ENCODE measurements at regions not wholly inside any gene's neighbourhood (a gene's known extent, or its start where the extent isn't known, plus 50 kb on each side); places are given as distances from the start of the nearest gene placed in this dataset.

DNA sequence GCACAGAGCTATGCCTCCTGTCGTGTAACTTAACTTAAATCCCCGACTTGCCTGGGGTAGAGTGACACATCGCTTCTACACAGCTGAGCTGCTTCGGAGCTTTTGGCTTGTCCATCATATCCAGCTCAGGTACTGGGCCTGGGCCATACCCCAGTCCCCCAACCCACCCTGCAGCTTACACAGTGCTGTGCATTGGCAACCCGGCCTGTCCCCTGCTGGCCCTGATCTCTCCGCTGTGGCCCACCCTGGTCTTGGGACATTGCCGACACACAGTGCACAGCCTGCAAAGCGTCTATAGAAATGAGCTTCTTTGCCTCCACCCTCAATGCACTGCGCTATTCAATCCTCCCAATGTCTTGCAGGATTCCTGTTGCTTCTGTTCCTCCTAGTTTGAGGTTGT lies 342.8 kb upstream of the RAB6C start:
- DNase-seq (ENCODE audit: low read depth in 1 of 2, low spot score in 1 of 2) = no peak

DNA sequence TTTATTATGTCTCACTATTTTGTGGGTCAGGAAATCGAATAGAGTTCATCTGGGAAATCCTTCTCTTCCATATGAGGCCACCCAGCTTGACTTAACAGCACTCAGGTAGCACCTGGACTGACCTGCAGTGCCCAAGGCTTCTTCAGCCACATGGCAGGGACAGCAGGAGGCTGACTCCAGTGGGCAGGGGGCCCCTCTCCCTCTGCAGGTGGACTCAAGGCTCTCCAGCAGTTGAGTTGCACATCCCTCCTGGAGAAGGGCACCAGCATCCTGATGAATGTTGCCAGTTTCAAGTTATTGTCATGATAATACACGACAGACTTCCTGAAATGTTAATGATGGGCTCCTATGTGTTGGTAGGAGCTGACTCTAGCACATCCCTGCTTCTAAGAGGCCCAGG lies 338.1 kb upstream of the RAB6C start:
- no peak for DNase-seq (ENCODE audit: low read depth in 1 of 2, low spot score in 1 of 2)

DNA sequence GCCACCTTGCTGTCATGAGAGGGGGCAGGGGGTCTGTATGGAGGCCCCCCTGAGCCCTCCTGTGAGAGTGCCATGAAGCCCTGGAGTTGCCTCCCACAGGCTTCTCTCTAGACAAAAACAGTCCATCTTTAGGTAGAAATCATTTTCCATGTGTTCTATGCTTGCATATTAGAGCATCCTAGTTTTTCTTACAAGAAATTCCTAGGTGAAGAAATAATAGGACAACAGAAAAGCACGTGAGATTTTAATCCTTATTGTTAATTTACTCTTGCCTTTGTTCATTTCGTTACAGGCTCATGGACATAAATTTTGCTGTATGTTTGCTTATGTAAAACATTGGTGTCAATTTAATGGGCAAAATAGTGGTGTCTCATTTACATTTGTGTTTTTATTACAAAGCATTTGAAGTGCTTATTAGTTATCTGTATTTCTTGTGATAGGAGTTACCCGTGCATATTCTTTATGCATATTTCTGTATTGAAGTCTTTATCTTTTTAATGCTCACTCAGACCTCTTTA lies 336.9 kb upstream of the RAB6C start:
- DNase-seq (ENCODE audit: low read depth in 1 of 2, low spot score in 1 of 2) = no peak

DNA sequence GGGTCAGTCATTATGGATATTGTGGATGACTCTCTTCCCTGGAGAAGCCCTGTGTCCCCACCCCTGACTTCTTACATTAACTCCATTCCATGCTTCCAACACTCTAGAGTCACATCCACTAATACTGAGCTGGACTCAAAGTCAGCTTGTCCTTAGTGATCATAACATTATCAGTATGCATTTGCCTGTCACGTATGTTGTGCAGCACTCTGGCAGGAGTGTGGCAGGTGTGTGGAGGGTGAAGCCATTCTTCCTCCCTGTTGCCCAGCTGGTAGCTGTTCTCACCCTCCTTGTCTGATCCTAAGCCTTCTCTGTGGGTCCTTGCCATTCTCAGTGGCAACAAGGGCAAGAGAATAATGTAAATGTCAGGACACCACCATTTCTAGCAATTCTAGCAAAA lies 334.1 kb upstream of the RAB6C start:
- no peak for DNase-seq (ENCODE audit: low read depth in 1 of 2, low spot score in 1 of 2)

DNA sequence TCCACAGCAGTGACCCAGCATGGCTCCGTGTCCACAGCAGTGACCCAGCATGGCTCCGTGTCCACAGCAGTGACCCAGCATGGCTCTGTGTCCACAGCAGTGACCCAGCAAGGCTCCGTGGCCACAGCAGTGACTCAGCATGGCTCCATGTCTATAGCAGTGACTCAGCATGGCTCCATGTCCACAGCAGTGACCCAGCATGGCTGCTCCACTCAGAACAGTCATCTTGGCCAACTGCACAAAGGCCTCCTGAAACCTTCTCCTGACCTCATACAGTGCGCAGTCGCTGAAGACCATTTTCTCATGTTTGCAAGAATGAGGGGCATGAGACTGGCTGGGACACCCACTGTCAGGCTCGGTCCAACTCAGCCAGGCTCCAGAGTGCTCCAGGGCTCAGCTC lies 333.4 kb upstream of the RAB6C start:
- DNase-seq (ENCODE audit: low read depth in 1 of 2, low spot score in 1 of 2) = no peak

DNA sequence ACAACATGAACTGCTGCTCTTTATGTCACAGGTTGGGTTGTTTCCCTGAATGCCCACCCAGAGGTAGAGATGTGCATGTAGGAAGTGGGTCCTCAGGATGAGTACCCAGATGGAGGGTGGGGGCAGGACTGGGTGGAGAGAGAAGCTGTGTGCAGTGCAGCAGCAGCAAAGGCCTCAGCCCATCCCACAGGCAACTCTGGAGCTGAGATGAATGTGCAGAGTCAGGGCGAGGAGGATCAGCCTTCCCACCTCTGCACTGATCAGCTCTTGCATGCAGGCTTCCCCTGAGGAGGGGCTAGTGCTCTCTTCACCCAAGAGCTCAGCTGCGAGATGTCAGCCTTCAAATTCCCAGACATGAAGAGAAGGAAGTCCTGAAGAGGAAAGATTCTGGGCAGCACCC lies 326.2 kb upstream of the RAB6C start:
- no peak for DNase-seq (ENCODE audit: low read depth in 1 of 2, low spot score in 1 of 2)

DNA sequence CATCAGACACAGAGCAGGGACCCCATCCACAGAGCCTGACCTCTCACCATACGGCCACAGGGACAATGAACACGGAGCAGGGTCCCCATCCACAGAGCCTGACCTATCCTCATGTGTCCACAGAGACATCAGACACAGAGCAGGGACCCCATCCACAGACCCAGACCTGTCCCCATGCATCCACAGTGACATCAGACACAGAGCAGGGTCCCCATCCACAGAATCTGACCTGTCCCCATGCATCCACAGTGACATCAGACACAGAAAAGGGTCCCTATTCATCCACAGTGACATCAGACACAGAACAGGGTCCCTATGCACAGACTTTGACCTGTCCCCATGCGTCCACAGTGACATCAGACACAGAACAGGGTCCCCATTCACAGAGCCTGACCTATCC lies 325.1 kb upstream of the RAB6C start:
- DNase-seq (ENCODE audit: low read depth in 1 of 2, low spot score in 1 of 2) = no peak

DNA sequence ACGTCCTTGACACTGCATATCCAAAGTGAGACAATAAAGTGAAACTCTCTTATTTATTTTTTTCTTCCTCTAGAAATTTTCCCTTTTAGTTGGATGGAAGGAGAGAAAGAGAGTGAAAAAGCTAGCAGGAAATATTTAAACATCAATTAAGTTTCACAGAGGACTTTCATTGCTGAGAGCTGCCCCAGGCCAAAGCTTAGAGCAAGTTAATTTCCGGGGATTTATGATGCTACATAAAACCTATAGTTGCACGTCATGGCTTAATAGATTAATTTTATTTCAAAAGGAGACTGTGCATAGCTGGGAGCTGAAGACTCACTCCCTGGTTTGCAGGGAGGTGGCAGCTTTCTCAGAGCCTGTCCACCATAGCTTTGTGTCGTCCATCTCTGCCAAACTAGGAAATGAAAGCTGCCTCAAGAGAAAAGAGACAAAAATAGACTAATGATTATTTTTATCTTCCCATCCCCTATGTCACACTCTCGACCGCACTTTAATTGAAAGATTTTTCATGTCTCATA lies 323.3 kb upstream of the RAB6C start:
- no peak for DNase-seq (ENCODE audit: low read depth in 1 of 2, low spot score in 1 of 2)

DNA sequence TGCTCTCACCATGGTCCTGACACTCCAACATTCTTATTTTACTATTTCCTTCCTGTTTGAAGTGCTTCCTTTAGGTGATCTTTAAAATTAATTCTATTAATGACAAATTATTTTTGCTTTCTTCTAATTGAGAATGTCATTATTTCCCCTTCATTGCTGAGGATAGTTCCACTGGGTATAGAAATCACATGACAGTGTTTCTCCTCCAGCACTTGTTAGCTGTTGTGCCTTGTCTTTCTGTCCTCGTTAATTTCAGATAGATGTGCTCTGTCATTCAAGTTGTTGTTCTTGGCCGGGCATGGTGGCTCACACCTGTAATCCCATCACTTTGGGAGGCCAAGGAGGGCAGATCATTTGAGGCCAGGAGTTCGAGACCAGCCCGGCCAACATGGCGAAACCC lies 321.0 kb upstream of the RAB6C start:
- no peak for DNase-seq (ENCODE audit: low read depth in 1 of 2, low spot score in 1 of 2)

DNA sequence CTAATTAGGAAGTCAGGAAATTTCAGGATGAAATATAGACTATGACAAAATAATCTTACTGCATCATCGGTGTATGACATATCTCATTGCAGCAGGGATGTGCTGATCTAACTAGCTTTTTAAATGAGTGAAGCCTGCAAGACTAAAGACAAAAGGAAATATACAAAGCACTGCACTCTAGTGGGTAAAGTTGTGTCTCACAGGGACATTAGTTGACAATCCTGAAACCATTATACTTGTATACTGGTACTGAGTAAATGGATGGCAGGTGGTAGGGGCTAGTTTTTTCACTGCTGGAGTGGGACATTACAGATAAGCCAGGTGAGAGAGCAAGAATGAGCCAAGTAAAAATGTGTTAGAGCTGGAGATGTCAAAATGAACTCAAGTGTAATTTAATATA lies 317.5 kb upstream of the RAB6C start:
- no peak for DNase-seq (ENCODE audit: low read depth in 1 of 2, low spot score in 1 of 2)

DNA sequence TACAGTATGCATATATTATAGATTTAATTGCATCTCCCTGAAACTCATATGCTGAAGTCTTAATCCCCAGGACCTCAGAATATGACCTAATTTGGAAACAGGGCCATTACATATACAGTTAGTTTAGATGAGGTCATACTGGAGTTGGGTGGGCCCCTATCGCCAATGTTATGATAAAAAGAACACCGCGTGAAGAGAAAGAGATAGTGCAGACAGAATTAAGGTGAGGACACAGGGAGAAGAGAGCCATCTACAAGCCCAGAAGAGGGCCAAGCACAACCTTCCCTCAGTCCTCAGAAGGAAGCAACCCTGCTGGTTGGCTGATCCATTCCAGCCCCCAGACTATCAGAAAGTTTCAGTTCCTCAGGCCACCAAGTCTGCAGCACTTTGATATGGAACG lies 311.9 kb upstream of the RAB6C start:
- DNase-seq (ENCODE audit: low read depth in 1 of 2, low spot score in 1 of 2) = no peak

DNA sequence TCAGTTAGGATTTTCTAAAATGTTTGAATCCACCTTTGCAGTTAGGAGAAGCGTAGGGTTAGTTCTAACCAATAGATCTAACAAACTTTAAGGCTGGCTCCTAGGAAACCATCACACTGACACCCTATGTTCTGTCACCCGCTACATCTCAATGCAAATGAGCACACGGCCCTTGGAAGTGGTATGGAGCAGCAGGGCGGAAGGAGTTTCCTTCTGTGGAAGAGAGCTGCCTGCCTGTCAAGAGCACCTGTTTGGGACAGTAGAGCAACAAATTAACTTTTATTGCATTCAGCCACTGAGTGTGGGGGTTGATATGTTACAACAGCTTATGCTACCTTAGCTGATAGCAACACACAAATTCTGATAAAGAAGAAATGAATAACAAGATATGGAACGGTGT lies 306.9 kb upstream of the RAB6C start:
- no peak for DNase-seq (ENCODE audit: low read depth in 1 of 2, low spot score in 1 of 2)

DNA sequence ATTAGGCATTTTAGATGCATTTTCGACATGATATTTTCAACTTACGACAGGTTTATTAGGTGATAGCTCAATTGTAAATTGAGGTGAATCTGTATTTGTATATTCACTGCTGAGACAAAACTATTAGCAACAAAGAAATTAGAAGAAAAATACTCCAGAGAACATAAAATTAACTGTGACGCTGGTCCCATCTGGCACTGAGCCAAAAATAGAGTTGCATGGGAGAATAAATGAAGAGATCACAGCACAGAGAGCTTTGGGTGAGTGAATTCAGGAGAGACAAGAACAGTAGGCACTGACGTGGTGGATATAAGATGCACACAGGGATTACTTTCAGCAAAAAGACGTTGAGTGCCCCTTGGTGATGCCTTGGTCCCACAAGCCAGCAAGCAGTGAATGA lies 306.2 kb upstream of the RAB6C start:
- no peak for DNase-seq (ENCODE audit: low read depth in 1 of 2, low spot score in 1 of 2)

DNA sequence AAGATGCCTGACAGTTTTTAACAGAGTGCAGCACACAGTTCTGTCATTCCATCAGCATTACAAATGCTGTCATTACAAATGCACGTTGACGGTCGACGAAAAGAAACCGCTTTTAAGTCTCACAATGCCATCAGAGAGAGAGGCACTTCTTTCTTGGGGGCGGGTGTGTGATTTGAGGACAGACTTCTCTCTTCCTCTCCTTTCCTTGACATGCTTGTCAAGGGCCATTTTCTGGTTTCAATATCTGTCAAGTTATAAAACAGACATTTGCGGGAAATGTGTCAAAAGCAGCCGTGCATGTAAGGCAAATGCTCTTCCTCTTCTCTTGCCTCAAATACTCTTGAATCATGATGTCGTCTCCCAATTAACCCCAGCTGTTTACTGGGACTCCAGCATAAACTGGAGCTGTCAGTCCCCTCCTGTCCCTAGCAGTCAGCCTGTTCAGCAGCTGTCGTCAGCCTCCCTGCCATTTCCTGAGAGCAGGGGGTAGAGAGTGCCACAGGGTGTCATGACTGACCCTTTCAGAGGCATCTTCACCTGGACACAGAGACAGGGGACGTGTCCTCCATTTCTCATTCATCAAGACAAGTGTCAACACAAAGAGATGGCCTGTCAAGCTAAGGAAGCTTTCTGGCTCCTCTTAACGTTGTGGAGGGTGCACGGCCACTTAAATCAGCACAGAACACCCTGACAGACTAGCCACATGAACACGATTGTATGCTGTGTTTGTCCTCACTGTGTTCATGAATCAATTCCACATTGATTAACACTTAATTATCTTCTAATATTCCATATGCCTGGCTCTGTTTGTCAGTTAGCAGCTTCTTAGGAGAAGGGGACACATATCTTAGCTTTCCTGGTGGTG lies 305.4 kb upstream of the RAB6C start:
- no peak for DNase-seq (ENCODE audit: low read depth in 1 of 2, low spot score in 1 of 2)

DNA sequence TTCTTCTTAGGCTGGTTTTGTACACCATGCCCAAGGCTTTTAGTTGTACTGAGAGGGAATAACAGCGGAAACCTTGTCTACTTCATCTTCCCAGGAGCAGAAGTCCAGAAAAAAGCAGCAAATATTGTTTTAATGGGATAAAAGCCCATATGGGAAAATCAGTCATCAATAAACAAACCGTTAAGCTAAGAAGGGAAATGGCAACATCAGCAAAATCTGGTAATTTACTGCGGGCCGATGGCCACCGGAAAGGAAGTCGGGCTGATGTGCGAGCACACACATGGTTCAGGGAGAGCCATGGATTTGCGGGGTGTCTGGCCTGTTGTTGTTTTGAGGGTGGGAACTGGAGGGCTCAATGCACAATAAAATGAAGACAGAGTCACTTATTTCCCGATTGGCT lies 300.7 kb upstream of the RAB6C start:
- no peak for DNase-seq (ENCODE audit: low read depth in 1 of 2, low spot score in 1 of 2)

DNA sequence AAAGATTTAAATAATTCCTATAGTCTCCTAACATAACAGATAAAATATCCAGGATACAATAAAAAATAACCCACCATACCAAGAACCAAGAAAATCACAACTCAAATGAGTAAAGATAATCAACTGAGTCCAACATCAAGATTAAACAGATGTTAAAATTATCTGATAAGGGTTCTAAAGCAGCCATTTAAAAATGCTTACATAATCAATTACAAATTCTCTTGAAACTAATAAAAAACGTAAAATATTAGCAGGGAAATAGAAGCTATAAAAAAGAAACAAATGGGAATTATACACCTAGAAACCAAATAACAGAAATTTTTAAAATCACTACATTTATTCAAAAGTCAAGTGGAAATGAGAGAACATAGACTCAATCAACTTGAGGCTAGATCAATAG lies 297.7 kb upstream of the RAB6C start:
- no peak for DNase-seq (ENCODE audit: low read depth in 1 of 2, low spot score in 1 of 2)

DNA sequence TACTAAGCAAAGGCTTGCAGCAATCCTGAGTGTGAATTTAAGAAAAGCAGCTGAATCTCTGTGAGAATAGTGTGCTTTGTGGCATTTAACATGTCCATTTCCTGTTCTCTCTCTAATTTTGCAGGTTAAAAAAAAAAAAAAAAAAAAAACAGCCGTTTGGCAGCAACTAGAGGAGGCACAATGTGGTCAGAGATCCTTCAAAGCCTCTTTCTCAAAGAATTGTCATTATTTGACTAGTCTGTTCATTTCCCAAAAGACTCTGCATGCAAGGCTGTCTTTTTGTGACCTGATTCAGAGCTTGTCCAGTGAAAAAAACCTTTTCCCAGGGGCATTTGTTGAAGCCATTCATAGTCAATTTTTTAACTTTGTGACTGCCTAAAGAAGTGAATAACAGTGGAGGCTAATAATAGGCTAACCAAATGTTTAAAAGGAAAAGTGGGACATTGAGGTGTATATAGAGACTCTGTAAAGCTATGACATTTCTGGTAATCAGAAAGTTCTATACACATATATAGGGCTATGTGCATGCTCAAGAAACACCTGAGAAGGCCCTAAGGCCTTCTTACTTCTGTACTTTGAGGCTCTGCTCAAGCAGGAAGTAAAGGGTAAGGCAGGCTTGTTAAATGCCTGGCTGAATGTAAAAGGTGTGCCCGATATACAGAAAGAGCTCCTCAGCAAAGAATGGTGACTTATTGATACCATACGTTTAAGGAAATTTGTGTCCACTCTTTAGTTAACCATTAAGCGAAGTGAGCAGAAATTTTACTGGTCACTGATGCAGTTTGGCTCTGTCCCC lies 289.6 kb upstream of the RAB6C start:
- DNase-seq (ENCODE audit: low read depth in 1 of 2, low spot score in 1 of 2) = no peak

DNA sequence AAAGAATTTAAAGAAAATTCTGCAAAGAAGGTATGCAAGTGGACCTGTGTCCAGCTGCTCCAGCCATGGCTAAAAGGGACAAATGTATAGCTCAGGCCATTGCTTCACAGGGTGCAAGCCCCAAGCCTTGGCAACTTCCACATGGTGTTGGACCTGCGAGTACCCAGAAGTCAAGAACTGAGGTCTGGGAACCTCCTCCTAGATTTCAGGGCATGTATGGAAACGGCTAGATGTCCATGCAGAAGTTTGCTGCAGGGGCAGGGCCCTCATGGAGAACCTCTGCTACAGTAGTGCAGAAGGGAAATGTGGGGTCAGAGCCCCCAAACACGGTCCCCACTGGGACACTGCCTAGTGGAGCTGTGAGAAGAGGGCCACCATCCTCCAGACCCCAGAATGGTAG lies 284.0 kb upstream of the RAB6C start:
- DNase-seq (ENCODE audit: low read depth in 1 of 2, low spot score in 1 of 2) = no peak

DNA sequence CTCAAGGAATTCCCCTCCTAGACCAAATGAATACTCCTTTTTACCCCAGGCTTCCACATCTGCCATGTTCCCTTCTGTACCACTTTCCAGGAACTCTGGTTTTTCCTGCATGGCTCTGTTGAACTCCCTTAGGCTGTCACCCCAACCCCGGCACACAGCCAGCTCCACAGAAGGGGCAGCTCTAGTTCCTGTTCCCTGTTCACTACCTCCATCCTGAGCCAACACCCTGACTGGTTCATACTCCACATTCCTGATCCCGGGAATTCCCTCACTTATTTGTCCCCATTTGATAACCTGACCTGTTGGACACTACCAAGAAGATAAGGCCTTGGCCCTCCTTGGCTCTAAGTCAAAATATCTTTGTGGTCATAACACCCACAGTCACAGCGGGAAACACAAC lies 280.9 kb upstream of the RAB6C start:
- no peak for DNase-seq (ENCODE audit: low read depth in 1 of 2, low spot score in 1 of 2)

DNA sequence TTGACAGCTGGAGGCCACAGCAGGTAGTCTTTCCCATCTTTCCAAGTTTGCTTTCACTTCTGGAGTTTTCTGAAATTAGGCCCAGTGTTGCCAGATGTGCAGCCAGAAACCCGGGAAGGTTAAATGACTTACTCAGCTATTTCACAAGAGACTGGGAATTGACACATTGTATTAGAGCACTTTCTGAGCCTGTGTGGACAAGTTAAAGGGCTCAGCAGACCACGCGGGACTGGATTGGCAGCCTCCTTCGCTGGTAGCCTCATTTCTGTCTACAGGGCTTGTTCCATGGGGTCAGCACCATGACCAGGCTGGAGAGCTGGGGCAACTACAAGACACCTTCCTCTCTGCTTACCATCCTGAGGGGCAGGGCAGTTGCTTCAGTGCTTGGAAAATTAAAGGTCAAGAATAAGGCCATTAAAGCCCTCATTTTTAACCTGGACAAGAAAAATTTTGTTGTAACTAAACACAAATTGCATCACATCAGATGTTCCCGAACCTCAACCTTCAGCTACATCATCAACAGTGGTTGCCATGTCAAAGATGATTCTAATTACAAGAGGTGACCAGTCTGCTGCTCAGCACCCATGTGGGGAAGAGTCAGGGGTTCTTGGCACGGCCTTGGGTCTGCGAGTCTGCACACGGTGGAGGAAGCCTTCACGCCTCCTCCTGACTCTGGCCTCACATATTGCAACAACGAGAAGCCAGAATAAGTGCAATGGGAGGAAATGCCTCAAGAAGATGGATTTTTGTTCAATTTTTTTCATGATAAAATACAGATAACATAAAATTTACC lies 279.5 kb upstream of the RAB6C start:
- no peak for DNase-seq (ENCODE audit: low read depth in 1 of 2, low spot score in 1 of 2)

DNA sequence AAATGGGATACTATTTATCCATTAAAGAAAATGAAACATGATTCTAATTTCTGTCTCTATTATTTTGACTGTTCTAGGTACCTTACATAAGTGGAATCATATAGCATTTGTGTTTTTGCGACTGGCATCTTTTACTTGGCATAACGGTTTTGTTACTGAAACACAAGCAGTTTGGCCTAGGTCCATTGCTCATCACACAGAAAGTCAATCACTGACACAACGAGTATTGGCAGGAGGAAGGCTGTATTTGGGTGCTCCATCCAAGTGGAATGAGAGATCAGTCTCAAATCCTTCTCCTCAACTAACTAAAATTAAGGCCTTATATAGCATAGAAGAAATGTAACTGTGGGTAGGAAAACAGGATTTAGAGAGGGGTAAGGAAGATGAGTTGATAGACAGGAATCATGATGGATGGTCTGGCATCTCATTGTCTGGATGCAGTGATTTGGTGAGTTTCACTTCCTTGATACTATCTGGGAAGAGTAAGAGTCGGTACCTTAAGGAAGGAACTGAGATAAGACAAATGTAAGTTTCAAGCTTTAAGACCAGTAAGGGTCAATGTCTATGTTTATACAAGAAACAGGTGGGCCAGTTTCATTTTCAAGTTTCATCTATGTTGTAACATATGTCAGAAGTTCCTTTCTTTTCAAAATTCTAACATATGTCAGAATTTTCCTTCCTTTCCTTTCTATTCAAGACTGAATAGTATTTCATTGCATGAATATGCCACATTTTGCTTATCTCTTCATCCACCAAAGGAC lies 276.9 kb upstream of the RAB6C start:
- DNase-seq (ENCODE audit: low read depth in 1 of 2, low spot score in 1 of 2) = no peak
